ENCODE measurements at regions not wholly inside any gene's neighbourhood (a gene's known extent, or its start where the extent isn't known, plus 50 kb on each side); places are given as distances from the start of the nearest gene placed in this dataset.

- DNase-seq = no peak
Measured at GRCh38 chr17:12596961-12597360, 68.7 kb upstream of the MYOCD start.

GRCh38 chr17:12597895-12598294, 67.8 kb upstream of the MYOCD start:
- no peak for DNase-seq

GRCh38 chr17:12599186-12599920, 66.3 kb upstream of the MYOCD start:
- no peak for DNase-seq

GRCh38 chr17:12600349-12600748, 65.3 kb upstream of the MYOCD start:
- no peak for DNase-seq

- DNase-seq = no peak
Measured at GRCh38 chr17:12603566-12603965, 62.1 kb upstream of the MYOCD start.

GRCh38 chr17:12605222-12605621, 60.5 kb upstream of the MYOCD start:
- DNase-seq = no peak

GRCh38 chr17:12613566-12613965, 52.1 kb upstream of the MYOCD start:
- DNase-seq = no peak
